ENCODE measurements at regions not wholly inside any gene's neighbourhood (a gene's known extent, or its start where the extent isn't known, plus 50 kb on each side); places are given as distances from the start of the nearest gene placed in this dataset.
"Not testable (repeated sequence)": the region's sequence is repeated elsewhere in the genome, so short reads cannot be mapped to it uniquely, and the experiment has no call there.

DNA sequence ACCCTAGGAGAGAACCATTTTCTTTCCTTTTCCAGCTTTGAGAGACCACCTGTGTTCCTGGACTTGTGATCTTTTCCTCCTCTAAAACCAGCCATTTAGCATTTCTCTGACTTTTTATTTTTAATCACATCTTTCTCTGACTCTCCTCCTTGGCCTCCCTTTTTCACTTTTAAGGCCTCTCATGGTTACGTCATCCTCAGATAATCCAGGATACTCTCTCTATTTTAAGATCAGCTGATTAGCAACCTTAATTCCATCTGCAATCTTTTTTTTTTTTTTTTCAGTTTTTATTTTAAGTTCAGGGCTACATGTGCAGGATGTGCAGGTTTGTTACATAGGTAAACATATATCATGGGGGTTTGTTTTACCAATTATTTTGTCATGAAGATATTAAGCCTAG is 54.0 kb downstream of the RFPL4B start:
- no peak overlapping the region for H3K4me3 ChIP-seq (ENCODE audit: low read depth, low read length)
- TF ChIP-seq, protein P1, sequence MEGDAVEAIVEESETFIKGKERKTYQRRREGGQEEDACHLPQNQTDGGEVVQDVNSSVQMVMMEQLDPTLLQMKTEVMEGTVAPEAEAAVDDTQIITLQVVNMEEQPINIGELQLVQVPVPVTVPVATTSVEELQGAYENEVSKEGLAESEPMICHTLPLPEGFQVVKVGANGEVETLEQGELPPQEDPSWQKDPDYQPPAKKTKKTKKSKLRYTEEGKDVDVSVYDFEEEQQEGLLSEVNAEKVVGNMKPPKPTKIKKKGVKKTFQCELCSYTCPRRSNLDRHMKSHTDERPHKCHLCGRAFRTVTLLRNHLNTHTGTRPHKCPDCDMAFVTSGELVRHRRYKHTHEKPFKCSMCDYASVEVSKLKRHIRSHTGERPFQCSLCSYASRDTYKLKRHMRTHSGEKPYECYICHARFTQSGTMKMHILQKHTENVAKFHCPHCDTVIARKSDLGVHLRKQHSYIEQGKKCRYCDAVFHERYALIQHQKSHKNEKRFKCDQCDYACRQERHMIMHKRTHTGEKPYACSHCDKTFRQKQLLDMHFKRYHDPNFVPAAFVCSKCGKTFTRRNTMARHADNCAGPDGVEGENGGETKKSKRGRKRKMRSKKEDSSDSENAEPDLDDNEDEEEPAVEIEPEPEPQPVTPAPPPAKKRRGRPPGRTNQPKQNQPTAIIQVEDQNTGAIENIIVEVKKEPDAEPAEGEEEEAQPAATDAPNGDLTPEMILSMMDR (IDR thresholded peaks at IDR 0.05; ENCODE audit: control insufficient read depth, extremely low read depth, insufficient read depth) = no peak
- no peak for DNase-seq (ENCODE audit: low read depth)

DNA sequence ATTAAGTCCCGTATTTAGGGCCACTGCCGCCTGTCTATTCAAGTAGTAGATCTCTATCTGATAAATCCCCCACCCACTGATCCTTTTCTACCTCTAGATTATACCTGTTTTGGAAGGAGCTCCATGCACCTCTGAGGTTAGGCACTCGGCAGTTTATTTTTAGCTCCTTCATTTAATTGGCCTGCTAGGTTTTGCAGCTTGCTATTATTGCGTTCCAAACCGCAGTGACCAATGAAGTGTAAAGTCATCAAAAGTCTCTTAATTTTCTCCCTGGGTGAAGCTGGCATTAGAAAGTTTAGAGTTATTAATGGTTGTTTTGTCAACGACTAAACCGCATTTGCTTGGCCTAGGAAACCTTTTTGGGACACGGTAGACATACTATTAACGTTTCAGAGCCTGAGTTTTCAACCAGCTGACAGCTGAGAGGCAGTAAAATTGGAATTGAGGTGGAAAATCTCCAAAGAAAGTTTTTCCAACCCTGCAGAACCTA is 60.0 kb downstream of the RFPL4B start:
- H3K4me3 ChIP-seq (ENCODE audit: low read depth, low read length) = no peak overlapping the region
- TF ChIP-seq, protein P1 (IDR thresholded peaks at IDR 0.05; ENCODE audit: control insufficient read depth, extremely low read depth, insufficient read depth) = no peak
- DNase-seq (ENCODE audit: low read depth) = no peak

DNA sequence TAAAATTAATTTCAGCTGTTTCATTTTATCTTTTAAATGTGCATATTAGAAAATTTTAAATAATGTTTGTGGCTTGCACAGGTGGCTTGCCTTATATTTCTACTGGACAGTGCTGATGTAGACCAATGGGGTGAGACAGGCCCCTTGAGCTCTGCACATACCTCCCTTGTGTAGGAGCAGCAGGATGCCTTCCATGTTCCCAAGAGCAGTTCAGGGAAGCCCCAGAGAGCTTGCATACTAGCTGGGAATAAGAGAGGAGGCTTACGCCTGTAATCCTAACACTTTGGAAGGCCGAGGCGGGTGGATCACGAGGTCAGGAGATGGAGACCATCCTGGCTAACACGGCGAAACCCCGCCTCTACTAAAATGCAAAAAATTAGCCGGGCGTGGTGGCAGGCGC is 61.4 kb downstream of the RFPL4B start:
- TF ChIP-seq, protein P1 (IDR thresholded peaks at IDR 0.05; ENCODE audit: control insufficient read depth, extremely low read depth, insufficient read depth) = no peak
- DNase-seq (ENCODE audit: low read depth) = no peak
- H3K4me3 ChIP-seq (ENCODE audit: low read depth, low read length) = no peak overlapping the region

DNA sequence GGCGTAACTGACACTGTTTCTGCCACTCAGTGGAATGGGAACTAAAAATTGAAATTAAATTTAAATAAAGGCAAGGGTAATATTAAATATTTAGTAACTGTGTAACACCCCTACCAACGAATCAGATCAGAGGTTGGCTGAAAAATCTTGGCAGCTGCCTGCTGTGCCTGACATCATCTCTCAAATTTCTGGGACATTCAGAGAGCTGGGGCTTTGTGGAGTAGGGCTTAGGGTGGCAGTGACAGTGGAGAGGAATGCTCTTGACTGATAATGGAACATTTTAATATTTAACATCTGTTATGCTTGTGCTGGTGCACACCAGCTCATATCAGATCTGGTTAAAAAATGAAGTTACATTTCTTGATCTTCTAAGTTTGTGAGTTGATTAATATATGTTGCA is 62.2 kb downstream of the RFPL4B start:
- TF ChIP-seq, protein P1 (IDR thresholded peaks at IDR 0.05; ENCODE audit: control insufficient read depth, extremely low read depth, insufficient read depth) = no peak
- DNase-seq (ENCODE audit: low read depth) = no peak
- H3K4me3 ChIP-seq (ENCODE audit: low read depth, low read length) = no peak overlapping the region

DNA sequence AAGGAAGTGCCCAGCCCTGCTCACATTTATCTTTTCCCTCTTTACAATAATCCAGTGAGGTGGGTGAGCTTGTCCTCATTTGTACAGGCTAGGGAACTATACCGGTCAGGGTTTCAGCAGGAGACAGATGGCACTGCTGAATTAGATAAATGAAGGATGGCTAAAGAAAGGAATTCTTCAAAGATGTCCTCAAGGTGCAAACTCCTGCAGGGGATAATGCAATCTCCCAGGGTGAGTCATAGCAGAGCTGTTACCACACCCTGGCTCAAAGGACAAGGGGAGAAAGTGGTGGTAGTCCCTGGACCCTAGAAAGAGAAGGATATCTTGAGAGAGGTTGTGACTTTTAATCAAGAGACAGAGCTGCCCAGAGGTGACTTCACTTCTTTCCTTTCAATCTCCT is 66.7 kb downstream of the RFPL4B start:
- H3K4me3 ChIP-seq (ENCODE audit: low read depth, low read length) = no peak overlapping the region
- TF ChIP-seq, protein P1 (IDR thresholded peaks at IDR 0.05; ENCODE audit: control insufficient read depth, extremely low read depth, insufficient read depth) = no peak
- no peak for DNase-seq (ENCODE audit: low read depth)

DNA sequence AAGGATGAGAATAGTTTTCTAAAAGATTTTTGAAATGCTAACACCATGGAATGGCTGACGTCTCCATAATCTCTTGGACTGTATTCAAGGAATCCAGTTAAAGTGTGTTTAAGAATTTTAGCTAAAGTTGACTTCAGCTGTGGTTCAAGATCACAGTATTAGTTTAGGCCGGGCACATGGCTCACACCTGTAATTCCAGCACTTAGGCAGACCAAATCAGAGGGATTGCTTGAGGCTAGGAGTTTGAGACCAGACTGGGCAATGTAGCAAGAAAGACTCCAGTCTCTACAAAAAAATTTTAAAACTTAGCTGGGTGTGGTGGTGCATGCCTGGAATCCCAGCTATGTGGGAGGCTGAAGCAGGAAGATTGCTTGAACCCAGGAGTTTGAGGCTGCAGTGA is 68.2 kb downstream of the RFPL4B start:
- TF ChIP-seq, protein P1 (IDR thresholded peaks at IDR 0.05; ENCODE audit: control insufficient read depth, extremely low read depth, insufficient read depth) = no peak
- no peak overlapping the region for H3K4me3 ChIP-seq (ENCODE audit: low read depth, low read length)
- DNase-seq (ENCODE audit: low read depth) = no peak

DNA sequence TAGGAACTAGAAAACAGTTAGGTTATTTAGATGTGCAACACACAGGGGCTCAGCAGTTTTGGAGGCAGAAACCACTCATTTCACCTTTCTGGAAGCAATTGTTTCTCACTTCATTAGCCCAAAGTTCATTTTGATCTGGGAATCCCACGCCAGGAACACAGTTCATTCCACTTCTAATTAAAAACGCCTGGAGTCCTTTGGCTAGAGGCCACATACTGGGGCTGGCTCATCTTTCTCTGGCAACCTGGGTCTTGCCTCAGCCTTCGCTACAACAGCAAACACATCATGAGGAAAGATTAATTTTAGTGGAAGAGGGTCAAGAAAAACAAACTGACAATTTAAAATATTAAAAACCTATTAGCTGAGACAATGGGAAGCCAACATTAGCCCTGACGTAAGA is 69.7 kb downstream of the RFPL4B start:
- TF ChIP-seq, protein P1 (IDR thresholded peaks at IDR 0.05; ENCODE audit: control insufficient read depth, extremely low read depth, insufficient read depth) = no peak
- no peak for DNase-seq (ENCODE audit: low read depth)
- H3K4me3 ChIP-seq (ENCODE audit: low read depth, low read length) = no peak overlapping the region

DNA sequence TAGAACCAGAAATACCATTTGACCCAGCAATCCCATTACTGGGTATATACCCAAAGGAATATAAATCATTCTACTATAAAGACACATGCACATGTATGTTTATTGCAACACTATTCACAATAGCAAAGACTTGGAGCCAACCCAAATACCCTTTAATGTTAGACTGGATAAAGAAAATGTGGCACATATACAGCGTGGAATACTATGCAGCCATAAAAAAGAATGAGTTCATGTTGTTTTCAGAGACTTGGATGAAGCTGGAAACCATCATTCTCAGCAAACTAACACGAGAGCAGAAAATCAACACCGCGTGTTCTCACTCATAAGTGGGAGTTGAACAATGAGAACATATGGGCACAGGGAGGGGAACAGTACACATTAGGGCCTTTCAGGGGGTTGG is 79.9 kb downstream of the RFPL4B start:
- DNase-seq (ENCODE audit: low read depth); H3K4me3 ChIP-seq (ENCODE audit: low read depth, low read length): not testable (repeated sequence)
